HG03159 (cell line): ENCODE measurements at regions not wholly inside any gene's neighbourhood (a gene's known extent, or its start where the extent isn't known, plus 50 kb on each side); places are given as distances from the start of the nearest gene placed in this dataset.

Experiments
- ATAC-seq: cut with Tn5 transposase; IDR thresholded peaks from one replicate; pipeline ENCODE4 v1.9.1; 2021; ENCODE audit warnings: mild to moderate bottlenecking, moderate library complexity; ENCODE audit not compliant: unreplicated experiment

DNA sequence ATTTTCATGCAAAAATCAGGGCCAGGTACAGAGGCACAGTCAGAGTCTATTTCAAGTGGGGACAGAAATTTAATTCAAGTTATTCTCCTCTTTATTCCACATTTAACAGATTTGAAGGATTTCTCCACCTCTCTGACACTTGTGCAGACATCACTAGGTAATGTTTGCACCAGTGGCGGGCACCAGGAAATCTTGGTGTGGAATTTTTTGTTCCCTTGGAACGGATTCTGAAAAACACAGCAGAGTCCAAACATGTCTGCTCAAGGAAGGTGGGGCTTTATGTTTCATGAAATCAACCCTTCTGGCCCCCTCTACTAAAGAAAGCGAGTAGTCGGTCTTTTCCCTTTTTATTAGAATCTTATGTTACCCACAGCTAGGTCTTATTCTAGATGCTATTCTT lies 271.2 kb upstream of the MDFIC2 start:
- ATAC-seq: no peak

DNA sequence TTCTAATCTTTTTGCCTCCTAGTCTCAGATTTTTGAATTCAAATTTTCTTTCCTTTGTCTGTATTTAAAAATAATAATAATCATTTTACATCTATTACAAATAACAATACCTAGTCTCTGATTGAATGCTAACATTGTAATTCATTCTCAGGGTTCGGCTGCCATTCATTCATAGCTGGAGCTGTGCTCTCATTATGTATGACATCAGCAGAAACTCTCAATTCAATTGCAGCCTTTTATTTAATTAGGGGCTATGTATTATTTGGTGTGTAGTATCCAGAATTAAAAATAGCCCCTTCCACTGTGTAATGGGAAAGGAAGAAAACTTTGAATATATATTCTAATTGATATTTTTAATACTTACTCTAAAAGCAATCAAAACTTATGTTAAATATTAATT lies 270.4 kb upstream of the MDFIC2 start:
- ATAC-seq: no peak

DNA sequence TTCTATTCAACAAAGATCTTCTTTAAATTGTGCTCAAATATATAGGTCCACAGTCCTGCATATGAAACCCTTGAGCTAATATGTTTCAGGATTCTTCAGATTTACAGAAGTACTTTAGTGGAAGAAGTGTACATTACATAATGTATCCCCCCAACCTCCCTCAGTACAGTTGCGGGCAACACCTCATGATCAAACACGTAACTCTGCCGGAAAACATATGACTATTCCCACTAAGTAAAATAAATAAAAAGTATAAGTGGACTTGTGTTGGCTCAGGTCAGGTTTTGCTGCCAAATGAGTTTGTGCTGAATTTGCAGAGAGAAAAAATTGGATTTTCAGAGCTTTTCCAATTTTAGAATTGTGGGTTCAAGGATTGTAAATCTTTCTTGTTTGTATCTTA lies 267.6 kb upstream of the MDFIC2 start:
- no peak for ATAC-seq

DNA sequence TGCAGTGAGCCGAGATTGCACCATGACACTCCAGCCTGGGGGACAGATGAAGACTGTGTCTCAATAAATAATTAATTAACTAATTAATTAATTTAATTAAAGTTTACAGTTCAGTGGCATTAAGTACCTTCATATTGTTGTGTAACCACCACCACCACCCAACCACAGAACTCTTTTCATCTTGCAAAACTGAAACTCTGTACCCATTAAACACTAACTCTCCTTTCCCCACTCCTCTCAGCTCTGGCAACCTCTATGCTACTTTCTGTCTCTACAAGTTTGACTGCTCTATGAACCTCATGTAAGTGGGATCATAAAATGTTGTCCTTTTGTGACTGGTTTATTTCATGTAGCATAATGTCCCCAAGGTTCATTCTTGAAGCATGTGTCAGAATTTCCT lies 259.3 kb upstream of the MDFIC2 start:
- no peak for ATAC-seq

DNA sequence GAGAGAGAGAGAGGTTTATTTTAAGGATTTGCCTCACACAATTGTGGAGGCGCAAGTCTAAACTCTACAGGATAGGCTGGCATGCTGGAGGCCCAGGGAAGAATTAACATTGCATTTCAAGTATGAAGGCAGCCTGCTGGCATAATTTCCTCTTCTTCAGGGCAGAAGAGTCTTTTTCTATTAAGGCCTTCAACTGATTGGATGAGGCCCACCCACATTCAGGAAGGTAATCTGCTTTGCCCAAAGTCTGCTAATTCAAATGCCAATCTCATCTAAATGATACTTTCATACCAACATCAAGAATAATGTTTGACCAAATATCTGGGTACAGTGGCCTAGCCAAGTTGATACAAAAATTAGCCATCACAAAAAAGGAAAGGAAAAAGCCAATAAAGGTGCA lies 258.1 kb upstream of the MDFIC2 start:
- ATAC-seq: no peak

DNA sequence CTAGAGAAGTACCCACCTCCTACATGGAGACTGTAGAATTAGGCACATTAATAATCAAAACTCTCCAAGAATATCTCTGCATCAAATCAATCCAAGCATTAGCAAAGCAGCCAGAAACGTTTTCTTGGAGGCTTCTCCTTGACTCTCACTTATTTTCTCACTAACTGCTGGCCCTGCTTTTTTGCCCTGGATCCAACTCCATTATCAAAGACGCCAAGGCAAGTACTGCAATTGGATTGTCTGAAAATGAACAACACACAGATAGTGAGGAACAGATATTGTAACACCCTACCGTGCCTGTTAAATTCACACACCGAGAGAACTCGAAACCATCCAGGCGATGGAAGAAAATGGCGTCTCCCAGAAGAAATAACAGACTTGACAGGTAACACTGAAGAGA lies 256.2 kb upstream of the MDFIC2 start:
- no peak for ATAC-seq

DNA sequence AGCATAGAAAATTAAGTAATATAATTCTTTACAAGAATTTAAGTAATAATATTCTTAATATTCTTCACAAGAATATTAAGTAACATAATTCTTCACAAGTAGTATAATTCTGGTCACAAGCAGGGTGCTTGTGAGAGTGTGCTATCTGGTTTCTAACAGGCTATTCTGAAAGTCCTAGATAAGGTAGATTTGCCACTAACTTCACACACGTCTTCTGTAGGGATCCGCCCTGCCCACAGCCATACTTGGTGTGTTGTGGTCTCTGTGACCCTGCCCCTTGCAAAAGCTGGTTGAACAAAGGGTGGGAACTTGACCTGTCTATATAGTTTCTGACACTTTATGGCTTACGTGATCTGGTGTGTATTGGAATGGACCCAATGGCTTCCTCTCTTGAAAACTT lies 253.4 kb upstream of the MDFIC2 start:
- ATAC-seq: no peak

DNA sequence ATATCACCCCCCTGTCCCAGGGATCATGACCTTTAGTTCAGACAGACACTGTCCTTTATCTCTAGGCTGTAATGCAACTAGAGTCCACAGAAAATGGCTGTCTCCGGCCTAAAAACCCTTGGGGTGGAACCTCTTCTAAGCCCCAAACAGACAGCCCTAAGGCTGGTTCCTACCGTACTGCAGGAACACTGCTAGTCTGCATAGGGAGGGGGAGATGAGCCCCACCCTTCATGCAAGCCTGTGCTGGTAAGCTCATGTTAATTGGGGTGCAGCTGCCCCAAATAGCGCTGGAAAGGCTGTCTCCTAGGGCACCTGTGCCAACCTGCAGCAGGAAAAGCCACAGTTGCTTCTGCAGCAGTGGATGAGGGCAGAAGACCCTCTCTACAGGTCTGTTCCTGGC lies 252.1 kb upstream of the MDFIC2 start:
- no peak for ATAC-seq

DNA sequence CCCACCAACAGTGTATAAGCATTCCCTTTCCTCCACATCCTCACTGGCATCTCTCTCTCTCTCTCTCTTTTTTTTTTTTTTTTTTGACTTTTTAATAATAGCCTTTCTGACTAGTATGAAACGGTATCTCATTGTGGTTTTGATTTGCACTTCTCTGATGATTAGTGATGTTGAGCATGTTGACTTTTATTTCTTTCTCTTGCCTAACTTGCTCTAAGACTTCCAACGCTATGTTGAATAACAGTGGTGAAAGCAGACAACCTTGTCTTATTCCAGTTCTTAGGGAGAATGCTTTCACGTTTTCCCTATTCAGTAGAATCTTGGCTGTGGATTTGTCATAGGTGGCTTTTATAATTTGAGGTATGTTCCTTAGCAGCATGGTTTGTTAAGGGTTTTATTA lies 249.4 kb upstream of the MDFIC2 start:
- no peak for ATAC-seq

DNA sequence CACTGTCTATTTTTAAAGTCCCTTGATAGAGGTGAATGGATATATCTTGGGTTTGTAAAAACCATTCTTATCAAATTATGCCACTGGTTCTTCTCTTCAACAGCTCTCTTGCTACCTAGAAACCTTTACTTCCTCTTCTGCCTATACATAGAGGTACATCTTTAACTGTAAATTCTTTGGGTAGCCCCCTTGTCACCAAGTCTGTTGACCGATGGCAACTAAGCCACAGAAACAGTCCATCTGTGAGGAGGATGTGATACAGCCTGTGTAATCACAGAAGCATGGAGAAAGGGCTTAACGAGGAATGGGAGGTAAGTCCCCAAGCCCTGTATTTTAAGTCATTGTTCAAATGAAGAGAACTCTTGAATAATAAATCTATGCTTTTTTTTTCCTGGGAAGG lies 246.5 kb upstream of the MDFIC2 start:
- no peak for ATAC-seq

DNA sequence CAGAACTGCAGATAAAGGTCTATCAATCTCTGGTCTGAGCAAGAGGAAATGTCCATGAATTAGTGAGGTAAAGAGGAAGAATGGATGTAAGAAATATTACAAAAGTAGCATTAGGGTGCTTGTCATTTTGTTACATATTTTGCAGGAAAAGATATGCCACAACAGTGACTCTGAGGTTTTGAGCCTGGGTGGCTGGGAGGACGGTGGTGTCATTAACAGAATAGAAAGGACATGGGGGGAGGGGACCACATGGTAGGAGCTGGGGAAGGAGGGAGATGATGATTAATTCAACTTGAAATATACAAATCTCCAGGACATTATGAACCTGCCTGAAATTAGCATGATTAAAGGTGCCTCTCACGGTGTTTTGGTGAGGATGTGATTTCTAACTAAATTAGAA lies 245.5 kb upstream of the MDFIC2 start:
- ATAC-seq: no peak

DNA sequence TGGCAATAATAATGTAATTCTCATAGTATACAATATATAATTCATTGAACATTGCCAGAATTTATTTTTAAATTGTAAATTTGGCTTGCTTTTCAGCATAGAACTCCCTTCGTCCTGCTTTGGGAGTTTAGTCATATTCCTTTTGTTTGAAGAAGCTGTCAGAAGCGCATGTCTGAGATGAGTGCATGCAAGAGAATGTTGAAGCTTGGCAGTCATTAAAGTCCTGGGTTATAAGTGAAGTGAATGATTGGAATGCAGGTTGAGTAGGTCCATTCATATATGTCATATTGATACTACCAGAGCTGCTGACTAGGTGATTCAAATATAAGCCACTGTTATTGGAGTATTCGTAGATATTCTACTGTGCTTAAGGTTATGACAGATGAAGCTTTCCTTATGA lies 243.6 kb upstream of the MDFIC2 start:
- no peak for ATAC-seq

DNA sequence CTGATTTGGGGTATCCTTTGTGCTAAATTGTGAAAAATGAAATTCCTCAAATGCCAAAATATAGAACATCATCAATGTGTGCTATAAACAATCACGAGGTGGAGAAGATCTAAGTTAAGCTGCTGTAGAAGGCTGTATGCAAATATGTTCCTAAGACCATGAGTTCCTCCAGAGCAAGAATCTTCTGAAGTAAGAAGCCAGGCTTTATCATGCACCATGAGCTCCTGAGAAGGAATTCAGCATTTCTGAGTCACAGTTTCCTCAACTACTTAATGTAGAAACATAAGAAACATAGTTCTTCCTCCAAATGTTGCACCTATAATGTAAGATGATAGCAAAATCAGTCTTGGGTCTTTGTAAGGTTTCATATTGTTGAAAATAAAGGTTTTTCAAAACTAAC lies 241.7 kb upstream of the MDFIC2 start:
- no peak for ATAC-seq

DNA sequence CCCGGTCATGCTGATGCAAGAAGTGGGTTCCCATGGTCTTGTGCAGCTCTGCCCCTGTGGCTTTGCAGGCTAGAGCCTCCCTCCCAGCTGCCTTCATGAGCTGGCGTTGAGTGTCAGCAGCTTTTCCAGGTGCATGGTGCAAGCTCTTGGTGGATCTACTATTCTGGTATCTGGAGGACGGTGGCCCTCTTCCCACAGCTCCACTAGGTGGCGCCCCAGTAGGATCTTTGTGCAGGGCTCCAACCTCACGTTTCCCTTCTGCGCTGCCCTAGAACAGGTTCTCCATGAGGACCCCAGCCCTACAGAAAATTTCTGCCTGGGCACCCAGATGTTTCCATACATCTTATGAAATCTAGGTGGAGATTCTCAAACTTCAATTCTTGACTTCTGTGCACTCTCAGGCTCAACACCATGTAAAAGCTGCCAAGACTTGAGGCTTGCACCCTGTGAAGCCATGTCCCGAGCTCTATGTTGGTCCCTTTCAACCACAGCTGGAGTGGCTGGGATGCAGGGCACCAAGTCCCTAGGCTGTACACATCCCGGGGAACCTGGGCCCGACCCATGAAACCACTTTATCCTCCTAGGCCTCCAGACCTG lies 238.4 kb upstream of the MDFIC2 start:
- ATAC-seq: peak; percentile 98

DNA sequence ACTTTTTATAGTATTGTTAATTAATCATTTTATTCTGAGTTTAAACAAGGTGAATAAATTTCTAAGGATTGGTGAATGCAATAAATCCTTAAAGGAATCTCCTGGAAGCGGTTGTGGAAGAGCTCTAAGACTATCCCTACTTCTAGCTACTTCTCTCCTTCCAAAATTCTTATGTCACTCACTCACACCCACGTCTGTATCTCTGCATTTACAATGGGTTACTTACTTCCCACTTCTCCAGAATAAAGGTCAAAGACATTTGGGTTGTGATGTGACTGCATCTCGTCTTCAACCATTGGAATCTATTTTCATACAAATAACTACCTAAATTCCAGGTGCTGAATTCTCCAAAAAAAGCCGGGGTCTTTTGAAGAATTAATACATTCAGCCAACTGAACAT lies 234.2 kb upstream of the MDFIC2 start:
- no peak for ATAC-seq

DNA sequence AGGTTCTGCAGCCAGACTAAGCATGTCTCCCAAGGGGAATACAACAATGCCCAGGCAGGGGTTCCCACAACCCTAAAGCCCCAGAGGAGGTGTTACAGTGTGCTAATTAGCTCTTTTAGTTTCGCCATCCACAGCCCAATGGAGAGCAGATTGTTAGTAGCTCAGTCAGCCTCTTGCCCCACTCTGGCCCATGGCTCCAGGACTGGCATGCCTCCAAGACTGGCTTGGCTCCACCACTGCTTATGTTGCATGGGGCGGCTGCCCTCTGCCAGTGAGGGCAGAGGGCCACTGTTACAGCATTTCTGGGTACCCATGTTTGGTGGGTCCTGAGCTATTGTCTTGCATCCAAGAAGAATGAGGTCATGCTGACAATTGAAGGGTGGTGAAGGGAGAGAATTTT lies 231.1 kb upstream of the MDFIC2 start:
- ATAC-seq: no peak

DNA sequence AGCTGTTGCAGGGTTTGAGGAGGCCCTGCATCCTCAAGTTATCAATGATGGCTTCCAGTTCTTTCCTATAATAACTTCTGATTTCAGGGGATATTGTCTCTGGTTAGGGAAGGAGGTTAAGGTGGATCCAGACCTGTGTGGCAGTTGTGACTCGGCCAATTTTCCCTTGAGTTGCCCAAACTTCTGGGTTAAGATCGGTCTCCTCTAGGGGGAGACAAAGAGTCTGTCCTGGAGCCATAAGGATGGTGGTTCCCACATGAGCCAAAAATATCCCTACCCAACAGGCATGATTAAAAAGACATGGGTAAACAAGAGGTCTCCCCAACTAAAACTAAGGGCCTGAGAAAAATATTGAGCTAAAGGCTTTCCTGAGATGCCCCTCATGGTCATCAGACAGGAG lies 227.5 kb upstream of the MDFIC2 start:
- ATAC-seq: no peak

DNA sequence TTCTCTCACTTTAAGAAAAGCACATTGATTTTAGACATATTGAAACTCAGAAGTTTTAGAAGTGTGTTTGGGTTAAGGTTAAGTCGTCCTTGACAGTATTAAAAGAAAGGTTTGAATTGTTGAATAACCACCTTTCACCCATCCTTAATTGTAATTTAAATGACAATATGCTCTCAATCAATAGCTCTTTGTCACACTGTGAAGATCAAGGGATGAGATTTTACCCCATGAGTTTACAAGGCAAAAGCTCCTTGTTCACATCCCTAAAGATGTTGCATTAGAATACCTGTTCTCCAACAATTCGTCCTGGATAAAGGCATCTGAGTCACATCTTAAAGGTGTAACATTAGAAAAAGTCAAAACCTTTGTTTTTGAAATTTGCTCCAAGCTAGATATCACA lies 220.4 kb upstream of the MDFIC2 start:
- ATAC-seq: no peak

DNA sequence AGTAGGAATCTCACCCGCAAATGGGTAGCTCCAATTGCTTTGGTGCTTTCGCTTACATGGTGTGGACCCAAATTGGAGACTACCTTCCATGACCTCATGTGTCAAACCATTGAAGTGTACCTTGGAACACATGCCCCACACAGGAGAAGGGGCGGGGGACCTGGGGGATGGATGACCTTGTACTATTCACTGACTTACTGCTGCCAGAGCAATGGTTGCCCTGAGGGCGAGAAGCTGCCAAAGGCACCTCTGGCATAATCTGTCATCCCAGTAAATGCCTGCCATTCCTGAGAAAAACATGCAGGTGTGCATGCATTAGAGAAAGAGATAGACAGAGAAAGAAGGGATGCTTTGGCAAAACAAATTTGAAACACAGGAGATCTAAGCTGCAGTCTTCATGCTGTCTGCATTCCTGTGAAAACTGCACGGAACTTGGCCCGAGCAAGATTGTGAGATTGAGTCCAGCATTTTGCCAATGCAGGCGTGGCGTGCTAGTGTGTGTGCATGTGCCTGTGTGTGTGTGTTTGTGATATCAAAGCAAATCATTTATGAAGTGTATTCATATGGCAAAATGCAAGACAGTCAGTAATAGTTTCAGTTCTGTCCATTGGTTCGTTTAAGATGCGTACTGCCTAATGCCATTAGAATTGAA lies 219.5 kb upstream of the MDFIC2 start:
- no peak for ATAC-seq

DNA sequence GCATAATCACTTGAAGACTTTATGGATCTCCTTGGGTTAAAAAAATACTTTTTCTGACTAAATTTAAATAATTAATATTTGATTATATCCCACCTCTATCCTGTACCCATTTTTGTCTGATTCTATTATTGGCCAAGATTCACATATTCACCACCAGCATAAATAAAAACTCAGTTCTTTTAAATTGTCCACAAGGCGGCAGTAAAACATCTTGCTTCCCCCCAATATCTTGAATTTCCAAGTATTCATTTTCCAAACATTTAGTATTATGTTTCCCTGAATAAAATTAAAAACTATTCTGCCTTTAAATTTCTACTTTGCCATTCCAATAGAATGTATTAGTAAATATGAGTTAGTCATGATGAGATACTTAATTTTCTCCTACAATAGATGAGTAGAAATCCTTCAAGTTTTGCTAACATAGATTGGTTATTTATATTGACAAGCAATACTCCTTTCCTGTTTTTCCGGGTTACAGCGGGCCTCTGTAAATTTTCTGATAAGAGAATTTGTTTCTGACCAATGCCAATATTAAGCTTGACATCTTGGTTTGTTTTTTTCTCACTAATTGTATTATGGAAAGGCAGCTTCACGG lies 218.7 kb upstream of the MDFIC2 start:
- ATAC-seq: no peak

DNA sequence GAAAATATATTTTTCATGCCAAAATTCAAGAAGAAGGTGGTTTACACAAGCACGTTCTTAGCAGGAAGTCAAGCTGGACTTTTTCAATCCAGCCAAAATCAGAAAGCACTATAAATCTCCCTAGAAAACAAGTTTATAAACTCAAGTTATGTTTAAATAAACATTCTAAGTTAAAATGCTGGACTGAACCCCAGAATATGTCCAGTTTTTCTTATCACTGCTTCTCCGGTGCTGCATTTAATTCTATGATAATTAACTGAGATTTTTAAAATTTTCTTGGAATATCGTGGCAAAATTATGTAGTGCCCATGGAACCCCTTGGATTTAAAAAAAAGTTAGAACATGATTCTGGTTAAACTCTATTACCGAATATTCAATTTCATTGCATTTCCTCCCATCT lies 218.2 kb upstream of the MDFIC2 start:
- no peak for ATAC-seq

DNA sequence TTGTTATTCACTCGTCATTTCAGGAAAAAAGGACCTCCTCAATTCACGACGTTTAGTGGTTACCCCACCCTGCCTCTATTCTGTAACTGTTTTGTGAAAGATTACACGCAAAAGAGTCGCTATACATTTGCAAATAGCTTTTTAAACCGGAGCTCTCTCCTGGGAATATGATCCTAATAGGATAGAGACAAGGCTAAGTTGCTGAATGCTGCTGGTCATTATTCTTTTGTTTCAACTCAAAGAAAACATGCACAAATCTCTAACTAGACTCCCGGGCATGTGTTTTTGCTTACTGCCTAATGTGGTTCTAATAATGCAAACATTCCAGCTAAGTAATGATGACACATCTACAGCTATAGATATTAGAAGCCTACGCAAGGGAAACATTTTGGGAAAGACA lies 214.6 kb upstream of the MDFIC2 start:
- ATAC-seq: no peak
